Stimulated activated CD4-positive, alpha-beta T cell treated with anti-CD3 and anti-CD28 coated beads, TNF-alpha, amount 100 ng/mL, for 1 hour (primary cell): ENCODE measurements at regions not wholly inside any gene's neighbourhood (a gene's known extent, or its start where the extent isn't known, plus 50 kb on each side); places are given as distances from the start of the nearest gene placed in this dataset.

Source experiments
- DNase-seq, 3 donors: peaks; one replicate each; pipeline ENCODE4 v3.0.0-alpha.2; 2020; ENCODE audit warnings: low read depth in 3 of 3, low spot score in 1 of 3

- no peak for DNase-seq
These were observed 68.3 kb upstream of the OTOS start for GRCh38 chr2:240208631-240209211.

GRCh38 chr2:240209493-240209892, 69.0 kb upstream of the OTOS start:
- DNase-seq = no peak

- no peak for DNase-seq
These were observed 69.9 kb upstream of the OTOS start for GRCh38 chr2:240210198-240210965.

DNA sequence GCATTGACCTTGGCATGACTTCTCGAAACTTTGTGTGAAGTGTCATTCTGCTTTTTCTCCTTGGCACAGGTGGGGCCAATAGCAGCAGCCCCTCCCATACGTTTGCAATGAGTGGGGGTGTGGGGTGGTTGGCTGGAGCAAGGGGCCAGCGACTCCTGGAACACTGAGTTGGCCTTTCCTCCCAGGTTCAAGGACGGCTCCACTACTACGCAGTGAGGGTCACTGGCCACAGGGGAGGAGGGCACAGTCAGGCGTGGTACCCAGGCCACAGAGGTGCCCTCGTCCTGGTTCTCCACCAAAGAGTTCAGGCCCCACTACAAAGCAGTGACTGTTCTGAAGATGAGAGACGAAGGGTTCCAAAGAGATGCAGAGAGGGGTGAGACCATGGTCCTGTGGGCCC, 70.6 kb upstream of the OTOS start:
- no peak for DNase-seq

- no peak for DNase-seq
These were observed 71.4 kb upstream of the OTOS start for GRCh38 chr2:240211598-240212424.

- DNase-seq = no peak
These were observed 72.2 kb upstream of the OTOS start for GRCh38 chr2:240212425-240213225.

DNA sequence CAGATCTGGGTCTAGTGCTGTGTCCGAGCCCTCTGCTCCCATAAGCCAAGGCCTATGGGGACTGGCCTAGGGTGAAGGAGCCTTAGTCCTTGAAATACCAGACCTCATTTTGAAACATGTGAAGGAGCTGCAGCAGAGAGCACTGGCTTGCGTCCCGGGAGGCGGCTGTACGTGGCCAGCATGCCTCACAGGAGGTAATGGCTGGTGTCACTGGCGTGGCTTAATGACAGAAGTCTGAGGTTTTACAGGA, 72.7 kb upstream of the OTOS start:
- no peak for DNase-seq

- no peak for DNase-seq
These were observed 73.3 kb upstream of the OTOS start for GRCh38 chr2:240213476-240214421.

- DNase-seq = no peak
These were observed 74.6 kb upstream of the OTOS start for GRCh38 chr2:240214790-240215675.

DNA sequence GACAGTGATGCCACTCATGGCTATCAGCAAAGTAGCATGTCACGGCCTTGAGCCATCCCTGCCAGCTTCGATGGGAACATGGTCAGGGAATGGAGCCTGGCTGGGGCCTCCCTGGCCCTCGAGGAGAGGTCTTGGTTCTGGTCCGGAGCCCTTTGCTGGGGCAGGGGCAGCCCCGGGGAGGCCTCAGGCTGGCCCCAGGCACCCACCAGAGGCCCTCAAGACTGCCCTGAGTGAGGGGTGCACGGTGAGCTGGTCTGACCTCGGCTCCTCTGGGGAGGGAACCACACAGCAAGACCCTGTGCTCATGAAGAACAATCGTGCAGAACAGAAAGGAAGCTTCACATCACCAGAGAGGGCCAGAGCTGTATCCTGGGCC, 75.2 kb upstream of the OTOS start:
- no peak for DNase-seq

DNA sequence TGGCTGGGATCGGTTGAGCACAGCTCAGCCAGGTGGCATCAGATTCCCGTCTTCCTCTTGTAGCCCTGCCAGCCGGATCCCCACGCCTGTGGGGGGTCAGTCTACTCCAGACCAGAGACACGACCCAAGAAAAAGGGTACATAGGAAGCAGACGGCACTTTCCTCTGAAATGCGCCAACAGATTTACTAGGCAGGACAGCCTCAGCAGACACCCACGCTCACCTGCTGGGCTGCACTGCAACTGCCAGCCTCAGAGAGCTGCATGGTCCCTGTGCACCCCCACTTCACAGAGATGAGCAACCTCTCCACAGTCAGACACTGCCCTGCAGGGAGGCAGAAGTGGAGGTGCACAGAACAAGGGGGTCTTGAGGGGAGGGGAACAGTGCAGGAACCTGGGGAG, 75.7 kb upstream of the OTOS start:
- no peak for DNase-seq

GRCh38 chr2:240217431-240218301, 77.2 kb upstream of the OTOS start:
- DNase-seq = no peak

GRCh38 chr2:240219208-240219890, 78.9 kb upstream of the OTOS start:
- DNase-seq = no peak

DNA sequence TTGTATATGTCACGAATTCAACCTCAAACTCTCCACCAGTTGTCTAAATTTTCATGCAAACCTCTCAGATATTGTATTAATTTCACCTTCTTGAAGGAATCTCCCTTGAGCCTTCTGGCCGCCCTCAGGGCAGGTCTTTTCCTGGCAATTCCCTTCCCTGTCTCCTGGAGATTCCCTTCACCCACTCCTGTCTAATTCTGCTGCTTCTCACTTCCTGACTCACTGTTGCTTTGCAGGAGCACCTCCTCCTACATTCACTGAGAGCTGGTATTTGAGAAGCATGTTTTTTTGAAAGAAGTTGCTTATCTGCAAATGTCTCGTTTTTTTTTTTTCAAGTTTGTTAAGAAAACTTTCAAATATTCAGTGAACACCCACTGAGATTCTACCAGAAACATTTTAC, 79.9 kb upstream of the OTOS start:
- no peak for DNase-seq

DNA sequence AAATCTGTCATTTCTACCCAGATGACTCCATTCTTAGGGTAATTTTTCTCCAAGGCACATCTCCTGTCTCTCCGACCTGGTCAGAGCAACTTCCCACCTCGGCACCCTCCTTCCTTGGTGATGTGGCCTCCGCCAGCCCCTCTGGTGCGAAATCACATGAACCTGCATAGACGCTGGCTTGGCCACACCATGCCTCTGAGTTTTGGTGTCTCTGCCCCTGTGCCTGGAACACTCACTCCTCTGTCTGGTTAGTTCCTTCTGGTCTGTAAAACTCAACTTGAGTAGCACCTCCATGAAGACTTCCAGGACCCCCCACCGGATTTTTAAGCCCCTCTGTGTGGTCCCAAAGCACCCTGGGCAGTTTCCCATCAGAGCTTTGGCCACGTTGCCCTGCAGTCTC, 83.2 kb upstream of the OTOS start:
- DNase-seq = no peak

DNA sequence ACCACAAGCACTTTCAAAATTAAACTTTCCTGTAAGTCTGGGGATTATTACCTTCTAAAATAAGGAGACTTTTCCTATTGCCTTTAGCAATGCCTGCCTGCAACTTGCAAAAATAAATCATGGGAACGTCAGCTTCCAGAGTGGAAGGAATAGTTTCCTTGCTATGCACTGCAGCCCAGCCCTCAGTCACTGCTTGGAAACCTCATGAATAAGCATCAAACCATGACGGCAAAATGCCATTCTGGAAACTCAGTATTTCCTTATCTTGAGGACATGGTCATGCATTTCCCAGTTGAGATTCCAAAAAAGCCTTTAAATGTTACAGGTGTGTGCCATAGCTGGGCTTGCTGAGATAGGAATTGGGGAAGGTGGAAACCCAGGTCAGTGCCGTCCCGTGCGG, 84.2 kb upstream of the OTOS start:
- no peak for DNase-seq

DNA sequence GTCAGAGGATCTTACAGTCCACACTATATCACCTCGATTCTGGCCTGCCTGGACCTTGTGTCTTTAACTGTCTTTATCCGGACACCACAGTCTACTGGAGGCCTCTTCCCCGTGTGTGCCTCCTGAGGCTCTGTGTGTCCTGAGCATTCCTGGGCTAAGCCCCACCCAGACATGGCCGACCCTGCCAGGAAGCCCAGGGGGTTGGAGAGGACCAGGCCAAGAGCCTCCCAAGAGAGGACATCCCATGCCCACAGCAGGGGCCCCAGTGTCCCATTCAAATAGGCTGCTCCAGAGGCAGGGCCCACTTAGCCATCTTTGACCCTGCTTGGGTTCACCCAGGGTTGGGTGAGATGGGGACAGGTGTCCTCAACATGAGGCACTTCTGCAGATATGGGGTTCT, 84.7 kb upstream of the OTOS start:
- DNase-seq = no peak
